ENCODE measurements at regions not wholly inside any gene's neighbourhood (a gene's known extent, or its start where the extent isn't known, plus 50 kb on each side); places are given as distances from the start of the nearest gene placed in this dataset.
A peak's percentile ranks its signal among the peaks of the same experiment; 100 is the strongest.
"Not testable (repeated sequence)": the region's sequence is repeated elsewhere in the genome, so short reads cannot be mapped to it uniquely, and the experiment has no call there.

DNA sequence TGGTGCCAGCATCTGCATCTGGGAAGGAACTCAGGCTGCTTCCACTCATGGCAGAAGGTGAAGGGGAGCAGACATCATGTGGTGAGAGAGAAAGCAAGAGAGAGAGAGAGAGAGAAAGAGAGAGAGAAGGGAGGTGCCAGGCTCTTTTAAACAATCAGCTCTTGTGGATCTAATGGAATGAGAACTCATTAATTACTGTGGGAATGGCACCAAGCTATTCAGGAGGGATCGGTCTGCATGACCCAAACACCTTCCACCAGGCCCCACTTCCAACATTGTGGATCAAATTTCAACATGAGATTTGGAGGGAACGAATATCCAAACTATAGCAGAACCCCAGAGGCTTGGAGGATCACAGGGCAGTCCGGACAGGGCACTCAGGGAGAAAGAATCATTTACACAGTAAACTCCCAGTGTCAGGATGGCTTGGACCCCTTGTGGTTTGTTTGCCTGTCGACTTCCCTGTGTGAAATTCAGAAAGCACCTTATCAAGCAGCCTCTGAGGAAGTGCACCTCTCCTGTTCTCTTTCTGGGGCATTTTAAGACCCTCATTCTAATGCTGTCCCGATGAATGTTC is 308.5 kb downstream of the REEP3 start:
- DNase-seq (ENCODE audit: extremely low spot score, insufficient read length, low read depth) (no peak), FAIRE-seq (no peak)

DNA sequence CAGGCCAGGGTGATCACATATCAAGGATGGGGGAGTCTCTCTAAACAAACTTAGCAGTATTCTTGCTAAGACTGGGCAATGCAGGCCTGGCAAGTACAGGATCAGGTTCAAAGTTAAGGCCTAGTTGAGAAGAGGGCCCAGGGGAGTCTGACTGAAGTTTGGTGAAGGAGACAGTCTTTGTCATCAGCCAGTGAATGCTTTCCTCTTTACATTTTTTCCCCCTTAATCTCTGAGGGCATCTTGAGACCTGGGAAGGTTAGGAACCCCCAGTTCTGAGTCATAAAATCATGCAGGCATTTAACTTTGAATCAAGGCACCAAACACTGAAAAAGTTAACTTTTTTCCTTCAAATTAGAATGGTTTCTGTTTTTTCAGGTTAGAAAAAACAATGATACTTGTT is 311.5 kb downstream of the REEP3 start:
- FAIRE-seq, result no peak
- no peak for DNase-seq (ENCODE audit: extremely low spot score, insufficient read length, low read depth)

DNA sequence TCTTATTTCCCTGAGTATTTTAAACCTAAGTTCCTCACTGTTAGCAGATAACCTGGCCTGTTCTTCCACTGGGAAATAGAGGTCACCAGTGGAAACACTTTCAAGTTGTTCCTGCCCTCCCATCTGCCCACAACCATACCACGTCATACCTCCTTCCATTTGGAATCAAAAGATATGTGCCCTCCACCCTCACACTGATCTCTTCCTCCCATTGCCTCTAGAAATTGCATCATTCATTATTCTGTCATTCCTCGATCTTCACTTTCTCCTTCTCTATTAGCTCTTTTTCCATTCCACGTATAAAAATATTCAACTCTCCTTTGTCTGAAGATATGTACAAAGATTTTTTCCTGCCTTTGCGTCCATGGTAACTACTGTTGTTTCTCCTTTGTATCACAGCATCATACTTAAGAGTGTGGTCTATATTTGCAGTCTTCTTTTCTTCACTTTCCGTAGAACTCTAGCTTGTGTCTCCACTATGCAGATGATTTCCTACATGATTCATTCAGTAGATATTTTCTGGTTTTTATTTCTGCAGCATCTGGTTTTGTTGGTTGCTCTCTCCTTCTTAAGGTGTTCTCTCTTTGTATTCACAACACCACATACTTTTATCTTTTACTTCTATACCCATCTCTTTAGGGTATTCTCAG is 312.3 kb downstream of the REEP3 start:
- DNase-seq (ENCODE audit: extremely low spot score, insufficient read length, low read depth), result no peak
- FAIRE-seq, result no peak

DNA sequence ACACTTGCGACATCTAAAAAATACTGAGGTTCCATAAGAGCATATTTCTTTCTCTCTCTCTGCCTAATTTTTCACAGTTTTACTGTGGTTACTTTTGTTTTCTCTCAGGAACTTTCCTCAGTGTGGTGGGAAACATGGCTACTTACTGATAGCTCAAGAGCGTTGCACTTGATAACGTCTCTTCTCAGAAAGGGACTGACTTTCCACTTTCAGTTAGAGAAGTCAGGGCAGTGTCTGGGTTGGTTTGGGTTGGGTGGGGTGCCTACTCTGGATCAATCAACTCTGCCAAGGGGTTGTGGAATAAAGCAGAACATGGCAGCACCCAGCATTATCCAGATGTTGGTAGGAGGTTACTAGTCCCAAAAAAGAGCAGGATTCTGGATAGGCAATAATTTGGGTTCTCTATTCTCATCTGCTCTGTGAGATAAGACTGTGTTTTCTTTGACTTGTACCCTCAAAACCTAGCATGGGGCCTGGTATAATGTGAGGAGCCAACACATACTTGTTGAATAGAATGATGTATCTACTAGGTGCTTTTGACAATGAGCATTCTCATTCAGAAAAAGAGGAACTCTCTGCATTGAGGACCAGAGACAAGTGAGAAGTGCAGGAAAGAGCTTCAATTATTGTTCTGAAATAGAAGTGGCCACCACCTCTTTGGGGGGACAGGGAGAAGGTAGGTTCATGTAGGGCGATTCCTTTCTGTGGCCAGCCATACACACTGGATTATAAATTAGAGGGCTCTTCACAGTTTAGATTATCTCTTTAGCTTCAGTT is 315.7 kb downstream of the REEP3 start:
- DNase-seq (ENCODE audit: extremely low spot score, insufficient read length, low read depth) (no peak), FAIRE-seq (no peak)

DNA sequence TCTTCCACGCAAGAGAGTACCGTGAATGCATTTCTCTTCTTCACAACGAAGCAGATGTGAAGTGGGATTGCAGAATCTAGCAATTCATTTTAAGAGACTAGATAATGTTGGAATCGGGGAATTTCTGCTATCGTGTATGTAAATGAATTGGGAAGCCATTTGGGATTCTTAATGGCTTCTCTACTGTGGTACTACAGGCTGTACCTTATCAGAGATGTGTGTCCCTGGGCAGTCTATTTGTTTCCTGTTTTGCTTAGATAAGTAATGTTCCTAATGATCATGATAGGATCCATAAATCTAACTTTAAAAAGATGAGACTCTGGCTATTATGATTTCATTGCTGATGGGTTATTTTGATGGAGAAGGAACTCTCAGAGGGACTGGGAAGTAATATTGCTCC is 320.6 kb downstream of the REEP3 start:
- DNase-seq (ENCODE audit: extremely low spot score, insufficient read length, low read depth) (no peak), FAIRE-seq (no peak)

DNA sequence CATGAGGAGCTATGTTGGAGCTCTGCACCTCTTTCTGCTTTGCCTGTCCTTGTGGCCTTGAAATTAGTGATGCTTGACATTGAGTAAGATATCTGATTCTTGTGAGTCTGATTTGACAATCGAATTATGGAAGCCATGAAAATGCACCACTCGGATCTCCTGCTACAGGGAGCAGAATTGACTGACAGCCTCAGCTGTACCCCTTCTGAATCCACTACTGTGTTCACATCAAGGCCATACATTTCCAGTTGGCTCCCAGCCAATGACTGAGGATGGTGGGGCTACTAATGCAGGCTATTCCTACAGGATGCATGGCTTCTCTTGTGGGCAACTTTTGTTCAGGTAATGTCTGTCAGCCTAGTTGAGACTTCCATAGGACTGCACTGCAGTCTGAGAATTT is 321.9 kb downstream of the REEP3 start:
- FAIRE-seq, result no peak

DNA sequence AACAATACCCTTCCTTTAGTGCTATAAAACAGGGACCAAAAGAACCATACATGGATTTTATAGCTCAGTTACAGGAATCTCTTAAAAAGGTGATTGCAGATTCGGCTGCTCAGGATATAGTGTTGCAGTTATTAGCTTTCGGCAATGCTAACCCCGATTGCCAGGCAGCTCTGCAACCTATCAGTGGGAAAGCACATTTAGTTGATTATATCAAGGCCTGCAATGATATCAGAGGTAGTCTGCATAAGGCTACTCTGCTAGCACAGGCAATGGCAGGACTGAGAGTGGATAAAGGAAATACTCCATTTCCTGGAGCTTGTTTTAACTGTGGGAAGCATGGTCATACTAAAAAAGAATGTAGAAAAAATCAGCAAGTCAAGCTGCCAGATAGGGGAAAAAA is 327.7 kb downstream of the REEP3 start:
- not testable (repeated sequence) for DNase-seq (ENCODE audit: extremely low spot score, insufficient read length, low read depth); FAIRE-seq

More for the DNA sequence above, 321.9 kb downstream of the REEP3 start:
- no peak for DNase-seq (ENCODE audit: extremely low spot score, insufficient read length, low read depth)

DNA sequence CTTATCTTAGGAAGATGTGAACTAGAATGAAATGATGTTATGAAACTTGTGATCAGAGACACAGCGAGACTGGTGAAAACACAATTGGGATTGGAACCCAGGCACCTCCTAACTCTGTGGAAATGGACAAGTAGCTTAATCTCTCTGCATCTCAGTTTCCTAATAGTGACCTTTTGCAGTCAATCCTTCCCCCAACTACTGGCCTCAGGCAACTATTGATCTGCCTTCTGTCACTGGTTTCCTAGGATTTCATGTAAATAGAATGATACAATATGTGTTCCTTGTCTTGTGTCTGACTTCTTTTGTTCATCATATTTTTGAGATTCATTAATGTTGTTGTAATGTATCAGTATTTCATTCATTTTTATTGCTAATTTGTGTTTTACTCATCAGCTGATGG is 341.7 kb downstream of the REEP3 start:
- FAIRE-seq, result no peak
- no peak for DNase-seq (ENCODE audit: extremely low spot score, insufficient read length, low read depth)

DNA sequence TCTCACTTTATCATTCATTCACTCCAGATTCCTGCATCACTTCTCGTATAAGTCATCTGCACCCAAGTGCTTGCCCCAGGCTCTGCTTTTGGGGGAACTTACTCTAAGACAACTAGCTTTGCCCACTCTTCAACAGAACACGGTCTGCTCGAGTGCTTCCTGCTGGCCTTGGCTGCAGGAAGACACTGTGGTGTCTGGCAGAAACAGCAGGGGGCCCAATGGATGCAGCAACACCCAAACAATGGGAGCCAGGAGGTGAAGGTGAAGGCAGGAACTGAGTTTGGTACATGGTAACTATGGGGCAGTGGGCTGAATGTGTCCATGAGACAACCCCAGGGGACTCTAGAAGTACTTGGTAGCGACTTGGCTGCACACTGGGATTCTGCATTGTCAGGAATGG is 344.0 kb downstream of the REEP3 start:
- FAIRE-seq (no peak), DNase-seq (ENCODE audit: extremely low spot score, insufficient read length, low read depth) (no peak)

DNA sequence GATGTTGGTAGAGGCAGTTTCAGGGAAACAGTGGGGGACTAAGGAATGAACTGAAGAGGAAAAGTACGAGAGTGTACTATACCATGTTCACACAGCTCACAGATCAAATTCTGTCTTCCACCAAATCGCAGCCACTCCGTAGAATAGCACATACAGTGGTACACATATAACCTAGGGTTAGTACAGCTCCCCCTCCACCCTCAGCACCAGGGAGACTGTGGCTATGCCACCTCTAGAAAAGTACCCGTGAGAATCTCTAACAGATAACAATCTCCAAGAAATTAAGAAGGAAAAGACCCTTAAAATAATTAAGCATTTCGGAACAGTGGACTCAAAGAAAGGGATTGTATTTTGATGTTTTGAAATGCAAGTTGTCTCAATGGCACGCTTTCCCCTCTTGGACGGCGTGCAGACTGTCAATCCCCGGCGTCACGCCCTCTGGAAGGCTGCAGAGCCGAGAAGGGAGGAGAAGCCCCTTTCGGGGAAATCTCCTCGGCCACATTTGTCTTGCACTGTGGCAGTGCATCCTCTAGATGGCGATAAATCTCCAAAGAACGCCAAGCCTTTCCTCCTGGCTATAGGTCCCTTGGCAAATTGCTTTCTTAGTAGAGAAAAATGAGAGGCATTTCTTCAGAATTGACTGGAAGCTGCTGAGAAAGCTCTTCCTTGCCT is 345.0 kb downstream of the REEP3 start:
- DNase-seq (ENCODE audit: extremely low spot score, insufficient read length, low read depth), result peak; percentile 39
- FAIRE-seq, result peak; percentile 90

DNA sequence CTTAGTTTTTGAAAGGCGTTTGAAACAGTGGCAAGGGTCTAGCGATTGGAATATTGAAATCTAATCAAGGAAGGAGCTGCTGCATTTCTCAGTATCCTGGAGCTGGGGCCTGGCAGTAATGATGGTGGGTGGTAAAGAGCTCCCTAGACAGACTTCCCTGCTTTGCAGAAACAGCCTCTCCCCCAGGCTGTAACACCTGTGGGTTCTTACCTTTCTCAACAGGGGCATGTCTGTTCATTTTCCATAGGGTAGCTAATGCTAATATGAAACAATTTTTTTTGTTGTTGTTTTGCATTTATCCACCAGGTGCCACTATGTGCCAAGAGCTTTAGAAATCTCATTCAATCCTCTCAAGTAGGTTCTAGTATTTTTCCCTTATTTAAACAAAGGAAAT is 345.5 kb downstream of the REEP3 start:
- DNase-seq (ENCODE audit: extremely low spot score, insufficient read length, low read depth) (no peak), FAIRE-seq (no peak)

DNA sequence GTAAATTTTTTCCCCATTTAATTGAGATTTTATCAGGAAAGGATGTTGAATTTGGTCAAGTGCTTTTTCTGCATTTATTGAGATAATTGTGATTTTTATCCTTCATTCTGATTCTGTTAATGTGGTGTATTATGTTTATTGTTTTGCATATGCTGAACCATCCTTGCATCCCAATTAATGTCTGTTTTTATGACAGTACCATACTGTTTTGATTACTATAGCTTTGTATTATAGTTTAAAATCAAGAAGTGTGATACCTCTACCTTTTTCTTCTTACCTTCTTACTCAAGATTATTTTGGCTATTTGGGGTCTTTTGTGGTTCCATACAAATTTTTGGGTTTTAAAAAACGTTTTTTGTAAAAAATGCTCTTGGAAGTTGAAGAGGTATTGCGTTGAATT is 357.2 kb downstream of the REEP3 start:
- DNase-seq (ENCODE audit: extremely low spot score, insufficient read length, low read depth) (no peak), FAIRE-seq (no peak)

DNA sequence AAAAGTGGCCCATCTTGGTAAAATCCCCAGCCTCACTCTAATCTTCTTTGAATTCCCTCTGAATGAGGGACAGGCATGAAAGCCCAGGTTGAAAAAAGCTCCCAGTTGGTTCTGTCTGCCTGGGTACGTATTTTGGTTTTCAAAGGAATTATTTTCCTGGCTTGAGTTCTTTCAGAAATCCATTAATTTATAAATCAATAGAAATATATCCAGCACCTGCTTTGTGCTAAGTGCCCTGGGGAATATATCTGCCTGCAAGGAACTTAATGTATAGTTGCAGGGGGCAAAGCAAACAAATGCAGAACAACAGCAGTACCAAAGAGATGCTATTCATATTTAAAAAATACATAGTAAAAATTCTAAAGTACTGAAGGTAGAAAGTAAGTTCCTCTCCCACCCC is 362.7 kb downstream of the REEP3 start:
- DNase-seq (ENCODE audit: extremely low spot score, insufficient read length, low read depth), result no peak
- FAIRE-seq, result no peak

DNA sequence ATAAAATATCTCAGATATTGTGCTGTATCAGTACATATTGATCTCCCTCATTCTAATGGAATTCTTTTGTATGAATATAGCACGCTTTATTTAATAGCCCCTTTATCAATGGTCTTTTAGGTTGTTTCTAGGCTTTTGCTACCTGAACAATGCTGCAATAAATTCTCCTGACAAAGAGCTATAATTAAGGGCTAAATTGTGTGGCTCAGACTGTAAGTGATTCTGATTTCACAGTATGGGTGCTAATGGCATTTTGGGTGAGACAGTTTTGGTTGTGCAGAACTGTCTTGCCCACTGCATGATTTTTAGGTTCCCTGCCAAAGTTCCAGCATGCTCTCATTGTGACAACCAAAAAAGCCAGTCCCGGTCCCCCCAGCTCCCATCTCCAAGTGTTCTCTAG is 363.2 kb downstream of the REEP3 start:
- DNase-seq (ENCODE audit: extremely low spot score, insufficient read length, low read depth) (no peak), FAIRE-seq (no peak)

DNA sequence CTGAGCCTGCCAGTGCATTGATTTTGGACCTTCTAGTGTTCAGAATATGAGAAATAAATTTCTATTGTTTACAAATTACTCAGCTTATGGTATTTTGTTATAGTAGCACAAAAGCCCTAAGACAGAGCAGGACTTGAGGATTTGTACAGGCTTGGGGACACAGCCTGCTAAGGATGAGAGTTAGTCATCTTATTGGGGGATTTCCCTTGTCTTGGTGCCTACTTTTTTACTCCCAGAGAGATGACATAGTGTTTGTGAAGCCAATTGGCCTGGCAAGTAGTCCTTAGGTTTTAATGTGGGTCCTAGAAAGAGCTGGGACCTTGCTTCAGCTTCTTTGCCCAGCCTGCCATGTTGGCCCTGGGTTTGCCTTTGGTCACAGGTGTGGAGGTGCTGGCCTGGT is 364.0 kb downstream of the REEP3 start:
- no peak for DNase-seq (ENCODE audit: extremely low spot score, insufficient read length, low read depth)
- no peak for FAIRE-seq

DNA sequence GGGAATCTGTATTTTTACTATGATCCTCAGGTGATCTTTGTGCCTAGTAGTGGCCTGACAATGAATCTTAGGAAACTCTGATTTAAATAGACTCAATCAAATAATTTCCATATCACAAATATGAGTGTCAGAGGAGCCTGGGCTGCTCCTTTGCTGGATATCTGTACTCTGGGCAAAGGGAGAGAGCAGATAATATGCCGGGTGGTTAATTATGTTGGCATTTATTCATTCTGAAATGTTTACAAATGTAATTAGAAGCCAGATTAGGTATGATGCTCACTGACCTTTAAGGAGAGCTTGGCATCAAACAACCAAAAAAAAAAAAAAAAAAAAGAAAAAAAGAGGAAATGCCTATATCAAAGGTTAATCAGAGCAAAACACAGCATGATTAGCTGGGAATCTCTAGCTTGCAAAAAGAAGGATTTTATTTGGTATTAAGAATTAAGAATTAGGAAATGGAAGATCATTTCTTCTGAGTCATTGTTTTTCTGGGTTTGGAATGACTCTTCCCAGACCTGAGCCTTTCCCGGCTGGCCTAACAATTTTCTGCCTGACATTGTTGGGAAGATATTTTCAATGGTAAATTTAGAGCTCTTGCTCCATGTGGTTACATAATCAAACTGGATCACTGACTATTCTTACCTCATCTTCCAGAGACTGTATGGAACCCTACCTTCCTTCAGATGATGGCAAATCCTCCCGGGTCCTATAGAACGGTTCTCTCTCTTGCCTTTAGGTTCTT is 365.3 kb downstream of the REEP3 start:
- FAIRE-seq (no peak), DNase-seq (ENCODE audit: extremely low spot score, insufficient read length, low read depth) (no peak)

DNA sequence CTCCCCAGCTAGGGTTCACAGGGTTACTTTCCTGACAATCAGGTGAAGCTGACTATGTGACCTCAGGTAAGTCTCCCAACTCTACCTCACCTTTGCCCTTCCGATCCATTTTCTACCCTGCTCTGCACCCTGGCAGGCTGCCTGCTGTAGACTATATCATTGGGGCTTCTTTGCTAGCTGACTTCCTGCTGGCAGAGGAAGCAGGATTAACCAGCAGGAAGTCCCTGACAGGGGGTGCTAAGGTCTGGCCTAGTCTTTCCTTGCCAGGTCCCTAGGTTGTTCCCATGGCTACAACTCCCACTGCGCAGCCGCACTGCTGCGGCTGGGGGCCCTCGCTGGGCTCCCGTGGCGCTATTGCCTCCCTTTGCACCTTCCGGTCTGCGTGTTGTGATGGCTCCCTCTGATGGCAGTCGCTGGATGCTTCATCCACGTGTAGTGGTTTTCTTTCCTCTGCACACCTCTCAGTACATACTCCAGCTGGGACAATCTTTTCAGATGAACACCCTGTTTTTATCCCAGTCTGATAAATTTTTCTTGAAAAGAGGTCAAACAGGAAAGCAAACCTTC is 365.9 kb downstream of the REEP3 start:
- FAIRE-seq (no peak), DNase-seq (ENCODE audit: extremely low spot score, insufficient read length, low read depth) (no peak)

DNA sequence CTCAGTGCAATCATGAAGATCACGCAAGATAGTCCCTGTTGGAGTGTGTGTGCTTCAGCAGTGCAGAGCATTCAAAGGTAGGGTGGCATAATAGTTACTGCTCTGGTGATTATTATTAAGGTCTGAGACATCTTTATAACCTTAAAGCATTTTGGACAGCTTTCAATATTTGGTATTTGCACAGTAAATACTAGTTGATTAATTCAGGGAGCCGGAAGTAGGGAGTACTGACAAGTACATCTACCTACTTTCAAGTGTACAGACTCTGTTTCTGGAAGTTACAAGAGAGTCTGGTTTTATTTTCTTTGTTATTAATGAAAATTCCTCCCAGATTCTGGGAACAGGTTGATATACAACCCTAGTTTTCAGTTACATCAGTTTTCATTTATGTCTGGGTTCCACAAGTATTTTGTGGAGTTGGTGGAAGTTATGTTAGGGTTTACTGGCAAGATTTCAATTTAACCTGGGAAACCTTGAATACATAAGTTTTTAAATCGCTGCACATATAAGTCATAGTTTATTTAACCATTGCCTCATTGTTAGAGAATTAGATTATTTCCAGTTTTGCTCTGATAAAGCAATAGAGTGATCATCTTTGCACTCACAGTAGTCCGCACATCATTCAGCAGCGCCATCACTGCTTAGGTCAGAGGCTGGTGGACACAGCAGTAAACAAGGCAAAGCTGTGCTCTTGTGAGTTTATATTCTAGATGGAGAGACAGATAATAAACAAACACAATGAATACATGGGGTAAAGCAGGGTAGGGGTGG is 366.6 kb downstream of the REEP3 start:
- no peak for DNase-seq (ENCODE audit: extremely low spot score, insufficient read length, low read depth)
- FAIRE-seq, result no peak

DNA sequence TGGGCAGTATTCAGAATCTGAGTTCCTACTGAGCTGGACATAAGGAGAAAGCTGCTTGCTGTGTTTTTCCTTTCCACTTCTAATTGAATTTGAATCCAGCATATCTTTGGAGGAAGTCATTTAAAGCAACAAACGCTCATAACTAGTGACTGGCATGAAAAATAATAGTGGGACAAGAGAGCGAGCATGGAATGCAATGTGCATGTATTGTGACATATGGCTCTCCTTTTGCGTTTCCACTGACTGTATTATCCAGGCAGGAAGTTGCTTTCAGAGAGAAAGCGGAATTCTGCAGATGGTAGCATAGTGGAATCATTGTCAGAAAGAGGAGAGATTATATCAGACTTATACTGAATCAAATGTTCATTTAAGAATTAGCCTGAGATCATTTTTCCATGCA is 368.6 kb downstream of the REEP3 start:
- no peak for FAIRE-seq
- DNase-seq (ENCODE audit: extremely low spot score, insufficient read length, low read depth), result no peak
